ENCODE measurements at regions not wholly inside any gene's neighbourhood (a gene's known extent, or its start where the extent isn't known, plus 50 kb on each side); places are given as distances from the start of the nearest gene placed in this dataset.

- TF ChIP-seq, protein P1, sequence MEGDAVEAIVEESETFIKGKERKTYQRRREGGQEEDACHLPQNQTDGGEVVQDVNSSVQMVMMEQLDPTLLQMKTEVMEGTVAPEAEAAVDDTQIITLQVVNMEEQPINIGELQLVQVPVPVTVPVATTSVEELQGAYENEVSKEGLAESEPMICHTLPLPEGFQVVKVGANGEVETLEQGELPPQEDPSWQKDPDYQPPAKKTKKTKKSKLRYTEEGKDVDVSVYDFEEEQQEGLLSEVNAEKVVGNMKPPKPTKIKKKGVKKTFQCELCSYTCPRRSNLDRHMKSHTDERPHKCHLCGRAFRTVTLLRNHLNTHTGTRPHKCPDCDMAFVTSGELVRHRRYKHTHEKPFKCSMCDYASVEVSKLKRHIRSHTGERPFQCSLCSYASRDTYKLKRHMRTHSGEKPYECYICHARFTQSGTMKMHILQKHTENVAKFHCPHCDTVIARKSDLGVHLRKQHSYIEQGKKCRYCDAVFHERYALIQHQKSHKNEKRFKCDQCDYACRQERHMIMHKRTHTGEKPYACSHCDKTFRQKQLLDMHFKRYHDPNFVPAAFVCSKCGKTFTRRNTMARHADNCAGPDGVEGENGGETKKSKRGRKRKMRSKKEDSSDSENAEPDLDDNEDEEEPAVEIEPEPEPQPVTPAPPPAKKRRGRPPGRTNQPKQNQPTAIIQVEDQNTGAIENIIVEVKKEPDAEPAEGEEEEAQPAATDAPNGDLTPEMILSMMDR (IDR thresholded peaks at IDR 0.05; ENCODE audit: low read length), result no peak
- TF ChIP-seq EZH2 (IDR thresholded peaks at IDR 0.05; ENCODE audit: borderline replicate concordance, low read length), result no peak
Observed at GRCh38 chr16:13298666-13299065, 397.3 kb downstream of the SHISA9 start.
